HG03442 (cell line): ENCODE measurements at regions not wholly inside any gene's neighbourhood (a gene's known extent, or its start where the extent isn't known, plus 50 kb on each side); places are given as distances from the start of the nearest gene placed in this dataset.

Source experiments
- ATAC-seq: cut with Tn5 transposase; IDR thresholded peaks from one replicate; pipeline ENCODE4 v1.9.1; 2021; ENCODE audit warnings: mild to moderate bottlenecking, moderate library complexity; ENCODE audit not compliant: unreplicated experiment

DNA sequence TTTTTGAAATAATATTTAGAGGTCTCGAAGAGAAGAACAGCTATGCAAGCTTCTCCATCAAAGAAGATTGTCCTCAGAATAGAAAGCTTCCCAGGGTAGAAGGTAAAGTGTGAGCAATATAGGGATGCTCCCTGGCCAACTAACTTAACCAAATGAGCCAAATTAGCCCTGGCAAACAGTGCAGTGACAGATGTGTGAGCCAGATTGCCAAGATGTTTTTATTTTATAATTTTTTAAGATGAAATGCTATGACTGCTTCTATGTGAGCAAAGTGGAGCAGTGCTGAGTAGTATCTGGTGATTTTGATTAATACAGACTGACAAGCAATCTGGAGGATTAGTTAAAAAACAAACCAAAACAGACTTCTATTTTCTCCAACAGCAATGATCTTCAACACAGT, 202.1 kb downstream of the NOVA1 start:
- no peak for ATAC-seq

DNA sequence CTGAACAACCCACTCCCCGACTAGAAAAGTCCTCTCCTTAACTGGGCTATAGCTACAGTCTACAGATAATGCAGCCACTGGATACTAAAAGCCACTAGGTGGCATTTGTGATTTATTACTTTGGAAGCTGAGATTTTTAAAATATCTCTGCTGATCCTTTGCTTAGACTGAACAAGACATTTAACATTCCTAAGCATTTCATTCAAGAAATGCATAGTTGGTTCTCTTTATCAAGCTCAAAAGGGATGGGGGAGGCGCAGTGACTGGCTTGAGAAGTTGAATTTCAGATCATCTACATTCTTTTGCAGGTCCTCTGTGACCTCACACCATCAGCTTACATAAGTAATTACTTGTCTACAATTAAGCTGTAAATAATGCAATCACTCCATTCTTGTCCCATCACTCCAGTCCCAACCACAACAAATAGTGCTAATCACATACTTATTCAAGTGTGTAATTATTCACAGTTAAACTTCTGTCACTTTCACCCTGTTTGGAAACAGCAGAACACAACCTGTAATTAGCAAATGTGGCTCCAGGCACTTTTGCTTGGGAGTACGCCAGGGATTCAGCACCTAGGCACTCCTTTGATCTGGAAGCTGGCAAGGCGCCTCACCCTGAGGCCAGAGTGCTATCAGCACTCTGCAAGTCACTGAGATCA, 203.6 kb downstream of the NOVA1 start:
- ATAC-seq = no peak

DNA sequence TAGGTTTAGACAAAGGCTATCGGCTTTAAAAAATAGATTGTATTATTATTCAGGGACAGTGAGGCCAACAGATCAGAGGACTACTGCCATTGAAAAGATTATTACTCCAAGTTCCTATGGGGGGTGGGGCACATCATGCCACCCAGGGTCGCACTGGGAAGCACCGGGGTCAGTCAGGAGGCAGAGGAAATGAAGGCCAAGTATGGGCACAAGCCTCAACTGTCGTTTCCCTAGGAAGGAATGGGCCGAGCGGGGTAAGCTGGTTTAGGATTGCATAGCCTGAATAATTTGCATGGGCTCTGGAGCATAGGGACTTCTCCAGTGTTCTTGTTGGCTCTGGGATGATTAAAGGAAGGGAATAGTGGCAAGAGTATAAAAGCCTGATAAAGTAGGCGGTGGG, 205.3 kb downstream of the NOVA1 start:
- no peak for ATAC-seq

DNA sequence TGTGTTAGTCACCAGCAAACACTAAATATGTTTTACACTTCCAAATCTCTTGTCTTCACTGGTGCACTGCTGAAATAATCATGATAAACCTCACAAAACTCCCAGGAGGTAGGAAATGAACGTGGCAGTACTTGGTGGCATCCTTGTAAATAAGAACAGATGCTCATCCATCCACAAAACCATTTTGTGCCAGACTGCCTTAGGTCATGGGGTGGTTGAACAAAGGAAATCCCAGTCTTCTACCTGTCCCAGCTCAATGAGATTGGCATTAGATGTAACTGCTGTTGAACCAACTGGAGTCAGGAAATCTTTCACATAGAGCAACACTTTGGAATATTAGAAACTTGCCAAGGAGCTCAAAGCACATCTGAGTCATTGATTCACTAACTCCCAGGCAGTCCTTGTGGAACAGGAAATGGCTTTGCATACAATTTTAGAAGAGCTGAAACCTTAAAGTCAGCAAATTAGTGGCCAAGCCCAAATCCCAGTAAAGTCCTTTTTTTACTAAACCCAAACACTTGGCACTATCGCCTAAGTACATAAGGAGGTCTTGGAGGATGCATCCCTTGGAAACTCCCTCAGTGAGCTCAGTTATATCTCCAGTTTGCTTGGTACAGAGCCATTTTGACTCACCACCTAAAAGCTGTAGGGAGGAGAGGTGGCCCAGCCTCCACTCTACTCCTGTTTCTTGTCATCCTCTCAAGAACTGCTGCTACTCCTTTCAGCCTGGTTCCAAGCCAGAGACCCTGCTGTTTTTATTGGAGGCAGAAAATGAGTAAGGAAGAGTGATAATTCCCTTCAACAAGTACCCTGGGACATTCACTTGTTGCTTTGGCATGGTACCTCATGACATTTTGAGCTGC, 208.0 kb downstream of the NOVA1 start:
- ATAC-seq = no peak

DNA sequence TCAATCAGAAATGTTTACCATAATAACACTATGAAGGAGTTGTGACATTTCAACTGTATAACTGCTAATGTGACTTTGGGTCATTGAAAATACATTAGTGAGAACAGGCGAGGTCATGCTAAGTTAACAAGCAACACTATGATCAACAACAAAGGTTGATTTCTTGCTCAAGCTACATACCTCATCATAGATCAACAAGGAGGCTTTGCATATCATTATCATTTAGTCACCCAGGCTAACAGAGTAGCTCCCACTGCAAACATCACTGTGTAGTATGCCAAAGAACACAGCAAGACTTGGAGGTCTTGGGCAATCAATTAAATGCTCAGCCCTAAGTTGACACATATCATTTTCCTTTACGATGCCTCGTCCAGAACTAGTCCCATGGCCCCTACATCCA, 212.5 kb downstream of the NOVA1 start:
- ATAC-seq = no peak

DNA sequence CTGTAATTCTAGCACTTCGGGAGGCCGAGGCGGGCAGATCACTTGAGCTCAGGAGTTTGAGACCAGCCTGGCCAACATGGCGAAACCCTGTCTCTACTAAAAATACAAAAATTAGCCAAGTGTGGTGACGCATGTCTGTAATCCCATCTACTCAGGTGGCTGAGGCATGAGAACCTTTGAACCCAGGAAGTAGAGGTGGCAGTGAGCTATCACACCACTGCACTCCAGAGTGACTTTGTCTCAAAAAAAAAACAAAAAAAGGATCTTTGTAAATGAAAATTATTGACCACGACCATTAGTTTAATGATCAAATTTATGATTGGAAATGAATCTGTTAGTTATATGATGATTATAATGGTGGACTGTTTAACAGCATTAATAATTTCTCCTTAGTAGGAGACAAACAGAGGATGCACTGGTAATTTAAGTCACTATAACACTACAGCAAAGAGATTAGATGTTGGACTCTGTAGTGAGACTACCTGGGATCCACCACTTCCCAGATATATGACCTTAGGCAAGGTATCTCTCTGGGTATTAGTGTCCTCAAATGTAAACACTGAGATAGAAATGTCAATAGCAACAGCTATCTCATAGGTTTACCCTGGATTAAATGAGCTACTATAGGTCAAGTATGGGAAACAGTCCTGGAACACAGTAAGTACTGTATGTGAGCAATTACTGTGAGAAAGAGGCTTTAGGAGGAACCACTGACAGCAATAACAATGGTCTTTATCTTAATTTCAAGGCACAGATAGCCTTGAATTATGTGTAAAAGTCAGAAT, 214.7 kb downstream of the NOVA1 start:
- ATAC-seq = no peak

DNA sequence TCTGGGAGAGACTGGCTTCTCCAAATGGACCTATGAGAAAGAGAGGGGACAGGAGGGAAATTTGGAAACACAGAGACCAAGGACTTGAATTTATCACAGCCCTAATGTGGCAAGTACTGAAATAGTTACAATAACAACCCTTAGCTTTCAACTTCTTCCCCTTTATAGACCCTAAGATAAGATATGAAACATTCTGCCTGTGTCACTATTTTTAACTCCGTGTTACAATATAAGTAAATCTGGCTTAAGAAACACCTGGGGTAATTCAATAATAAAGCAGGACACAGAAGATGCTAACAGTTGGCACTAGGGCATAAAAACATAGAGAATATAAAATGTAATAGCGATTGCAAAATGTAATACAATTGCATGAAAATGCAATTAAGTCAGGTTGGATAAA, 216.4 kb downstream of the NOVA1 start:
- ATAC-seq = no peak

DNA sequence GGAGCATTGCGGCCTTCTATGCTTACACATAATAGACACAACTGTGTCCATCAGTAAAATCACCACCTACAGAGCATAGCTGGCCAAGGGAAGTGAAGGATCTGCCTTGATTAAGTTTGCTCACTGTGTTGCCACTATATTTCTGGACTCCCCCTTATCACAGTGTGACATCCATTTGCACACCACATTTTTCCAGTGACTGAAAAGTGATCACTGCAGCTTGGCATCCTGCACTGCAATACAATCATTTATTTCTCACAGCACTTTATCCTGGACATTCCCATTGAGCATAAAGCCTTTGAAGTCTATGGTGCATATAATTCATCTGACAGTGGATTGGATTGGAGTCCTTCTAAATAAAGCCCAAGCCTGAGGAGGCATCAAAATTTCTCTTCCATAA, 217.2 kb downstream of the NOVA1 start:
- no peak for ATAC-seq

DNA sequence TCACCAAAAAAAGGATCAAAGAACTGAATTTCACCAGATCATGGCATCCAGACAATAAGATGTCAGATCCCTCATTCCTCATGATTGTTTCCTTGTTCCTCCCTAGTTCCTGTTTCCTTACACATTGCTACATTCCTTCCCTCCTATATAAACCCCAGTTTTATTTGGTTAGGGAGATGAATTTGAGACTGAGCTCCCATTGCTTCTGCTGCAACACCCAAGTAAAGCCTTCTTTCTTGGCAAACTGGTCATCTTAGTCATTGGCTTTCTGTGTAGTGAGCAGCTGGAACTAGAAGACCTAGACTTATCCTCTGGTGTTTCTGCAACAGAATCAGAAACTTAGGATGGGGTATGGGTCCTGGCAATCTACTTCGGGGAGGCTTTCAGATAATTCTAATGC, 217.9 kb downstream of the NOVA1 start:
- no peak for ATAC-seq

DNA sequence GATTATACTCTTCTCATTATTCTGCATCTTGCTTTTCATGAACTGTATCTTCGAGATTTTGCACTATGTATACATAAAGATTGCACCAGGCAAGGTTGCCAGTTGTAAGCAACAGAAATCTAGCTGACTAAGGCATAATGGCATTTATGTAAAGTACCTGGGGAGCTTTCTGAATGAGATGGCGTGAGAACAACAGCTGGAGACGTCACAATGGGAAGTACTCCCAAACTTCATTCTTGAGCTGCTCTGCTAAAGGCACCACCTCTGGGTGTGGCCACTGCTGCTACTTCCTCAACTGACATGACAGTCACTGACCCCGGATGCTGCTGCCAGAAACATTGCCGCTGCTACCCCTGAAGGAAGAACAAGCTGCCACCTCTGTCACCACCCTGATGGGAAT, 220.7 kb downstream of the NOVA1 start:
- ATAC-seq = no peak

DNA sequence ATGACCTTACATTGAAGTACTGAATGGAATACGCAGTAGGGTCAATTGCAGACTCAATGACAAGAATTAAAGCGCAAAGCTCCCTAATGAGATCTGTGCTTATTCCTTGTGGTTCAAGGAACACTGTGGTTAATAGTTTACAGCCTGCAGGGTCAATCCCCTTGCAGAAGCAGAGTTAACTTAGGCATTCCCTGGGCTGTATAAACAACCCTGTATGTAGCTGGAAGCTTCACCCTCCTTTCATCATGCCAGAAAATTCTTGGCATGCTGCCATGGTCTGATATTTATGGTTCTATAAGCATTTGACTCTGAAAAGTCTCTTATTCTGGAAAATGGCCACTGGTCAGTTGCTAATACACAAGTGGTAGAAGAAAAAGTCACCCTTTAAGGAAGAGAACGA, 227.7 kb downstream of the NOVA1 start:
- ATAC-seq = no peak

DNA sequence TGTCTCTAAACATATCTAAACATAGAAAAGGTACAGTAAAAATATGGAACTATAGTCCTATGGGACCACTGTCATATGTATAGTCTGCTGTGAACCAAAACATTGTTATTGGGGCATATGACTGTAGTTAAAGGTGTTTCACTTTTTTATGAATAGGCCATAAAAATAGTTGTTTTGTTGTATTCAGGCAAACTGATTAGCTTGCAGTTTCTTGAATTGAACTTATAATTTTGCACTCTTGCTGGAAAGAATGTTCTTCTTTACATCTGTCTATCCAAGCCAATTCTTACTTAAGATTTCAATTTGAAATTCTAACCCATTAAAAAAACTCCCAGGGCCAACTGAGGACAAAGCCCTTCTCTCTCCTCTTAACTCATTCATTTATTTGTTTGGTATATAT, 234.1 kb downstream of the NOVA1 start:
- ATAC-seq = no peak

DNA sequence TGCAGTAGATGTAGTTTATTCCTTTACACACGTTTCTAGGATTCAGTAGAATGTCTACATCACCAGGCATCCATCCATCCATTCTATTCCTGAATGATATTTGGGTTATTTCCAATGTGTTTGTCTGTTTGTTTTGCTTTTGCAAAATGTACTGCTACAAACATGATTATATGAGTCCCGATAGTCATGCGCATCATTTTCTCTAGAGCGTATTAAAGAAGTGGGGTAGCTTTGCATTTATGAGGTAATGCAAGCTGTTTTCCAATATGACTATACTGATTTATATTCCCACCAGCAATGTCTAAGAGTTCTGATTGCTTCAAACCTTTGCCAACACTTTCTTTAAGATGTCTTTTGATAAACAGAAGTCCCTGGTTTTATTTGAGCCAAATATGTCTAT, 253.2 kb downstream of the NOVA1 start:
- ATAC-seq = no peak

DNA sequence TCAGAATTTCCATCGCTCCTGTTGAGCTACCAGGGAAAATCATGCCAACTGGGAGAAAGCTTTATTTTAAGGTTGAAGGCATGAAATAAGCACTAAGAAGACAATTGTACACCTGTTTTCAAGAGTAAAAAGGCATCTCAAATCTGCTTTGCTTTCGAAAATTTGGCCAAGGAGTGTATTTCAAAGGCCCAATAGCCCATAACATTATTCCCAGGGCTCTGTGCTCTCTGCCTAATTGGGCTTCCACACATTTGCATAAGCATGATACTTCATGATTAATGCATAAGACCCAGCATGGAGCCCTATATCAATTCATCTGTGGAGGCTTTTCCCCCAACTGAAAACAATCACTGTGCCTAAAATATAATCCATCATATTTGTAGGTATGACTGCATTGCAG, 258.5 kb downstream of the NOVA1 start:
- ATAC-seq = no peak

DNA sequence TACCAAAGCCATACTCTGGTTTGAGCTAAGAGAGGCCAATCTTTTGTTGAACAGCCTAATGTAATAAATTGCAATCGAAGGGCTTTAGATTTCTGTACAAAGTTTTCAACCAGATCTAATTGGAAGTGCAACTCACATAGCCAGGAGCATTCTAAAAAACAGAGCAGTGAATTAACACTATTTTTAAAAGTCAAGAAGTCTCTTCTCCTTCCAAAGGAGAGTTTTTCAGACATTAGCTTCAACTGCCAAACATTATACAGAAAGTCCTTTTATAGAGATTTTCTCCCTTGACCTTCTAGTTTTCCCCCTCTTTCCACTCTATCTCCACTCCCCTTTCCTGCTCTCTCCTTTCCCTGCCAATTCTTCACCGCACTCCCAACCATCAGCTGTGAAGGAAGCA, 259.6 kb downstream of the NOVA1 start:
- no peak for ATAC-seq

DNA sequence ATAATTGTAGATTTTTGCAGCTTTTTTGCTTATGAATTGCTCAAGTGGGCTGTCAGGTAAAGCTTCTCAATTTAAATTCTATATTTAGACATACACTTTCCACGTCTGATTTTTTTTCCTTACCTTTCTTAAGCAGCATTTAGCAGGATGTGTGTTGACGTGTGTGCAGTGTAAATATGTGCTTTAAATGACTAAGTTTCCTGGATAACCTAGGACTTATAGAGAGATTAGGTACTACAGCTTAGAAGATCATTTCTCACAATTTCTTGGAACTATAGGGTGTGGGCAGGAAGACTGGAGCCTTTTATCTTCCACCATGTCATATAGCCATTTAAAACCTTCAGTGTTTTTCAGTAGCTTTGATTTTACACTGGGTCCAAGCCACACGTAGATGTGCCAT, 263.5 kb downstream of the NOVA1 start:
- ATAC-seq = no peak

DNA sequence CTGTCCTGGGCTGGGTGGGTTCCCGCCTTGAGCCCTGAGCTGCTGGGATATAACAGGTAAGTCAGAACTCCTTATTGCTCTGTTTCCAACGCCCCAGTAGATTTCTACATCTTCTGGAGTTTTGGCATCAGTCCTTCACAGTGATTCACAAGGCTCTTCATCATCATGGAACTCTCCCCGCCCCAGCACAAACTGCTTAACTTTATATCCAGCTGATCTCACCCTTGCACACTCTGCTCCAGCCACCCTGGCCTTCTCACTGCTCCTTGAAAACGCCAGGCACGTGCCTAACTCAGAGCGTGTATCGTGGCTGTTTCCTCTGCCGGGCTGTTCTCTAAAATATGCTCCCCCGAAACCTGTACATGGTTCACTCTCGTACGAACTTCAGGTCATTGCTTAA, 264.9 kb downstream of the NOVA1 start:
- ATAC-seq = no peak

DNA sequence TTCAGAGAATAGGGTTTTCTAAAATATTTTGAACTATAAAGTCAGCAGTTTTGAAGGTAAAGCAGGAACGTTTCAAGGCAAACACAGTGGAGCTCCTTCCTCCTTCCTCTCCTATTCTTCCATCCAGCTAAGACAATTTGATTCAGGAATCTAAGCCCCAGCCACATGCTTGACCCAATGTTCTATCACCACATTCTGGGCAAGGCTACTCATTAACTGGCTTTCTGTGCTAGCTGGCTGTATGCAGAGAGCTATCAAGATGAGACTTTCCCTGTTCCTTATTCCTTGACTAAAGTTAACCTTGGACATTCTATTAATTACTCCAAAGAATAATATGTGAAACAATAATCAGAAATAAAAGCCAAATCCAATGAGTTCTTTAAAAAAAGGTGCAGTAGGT, 266.9 kb downstream of the NOVA1 start:
- ATAC-seq = no peak

DNA sequence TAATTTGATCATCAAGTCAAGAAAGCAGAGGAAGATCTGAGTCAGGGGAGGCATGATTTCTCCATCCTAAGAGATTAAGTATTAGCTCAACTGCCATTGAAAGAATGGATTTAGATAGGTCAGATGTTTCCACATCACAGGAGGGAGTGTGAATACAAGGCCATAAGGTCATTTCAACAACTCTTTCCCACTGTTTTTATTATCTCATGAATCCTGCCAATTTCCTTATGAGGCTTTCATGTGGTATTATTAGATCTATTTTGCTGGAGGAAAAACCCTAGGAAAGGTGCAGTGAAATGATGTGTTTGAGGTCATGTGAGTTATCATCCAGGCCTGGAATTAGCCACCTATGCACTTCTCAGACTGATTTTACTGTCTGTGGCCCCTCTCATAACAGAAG, 269.0 kb downstream of the NOVA1 start:
- no peak for ATAC-seq

DNA sequence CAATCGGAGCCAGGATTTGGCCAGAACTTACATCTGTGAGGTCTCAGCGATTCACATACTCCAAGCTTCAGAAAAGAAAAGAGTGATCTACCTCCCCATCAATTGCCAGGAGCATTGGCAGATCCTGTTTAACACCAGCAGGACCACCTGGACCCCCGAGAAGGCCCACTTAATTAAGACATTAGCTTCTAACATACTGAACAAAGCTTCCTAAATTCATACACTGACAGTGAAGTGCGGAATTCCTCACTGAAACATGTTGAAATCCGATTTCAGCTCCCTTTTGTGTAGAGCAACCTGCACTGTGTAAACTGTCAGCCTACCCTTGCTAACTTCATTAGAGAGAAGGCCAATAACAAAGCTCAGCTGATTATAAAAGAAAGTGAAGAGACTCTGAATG, 274.0 kb downstream of the NOVA1 start:
- no peak for ATAC-seq

DNA sequence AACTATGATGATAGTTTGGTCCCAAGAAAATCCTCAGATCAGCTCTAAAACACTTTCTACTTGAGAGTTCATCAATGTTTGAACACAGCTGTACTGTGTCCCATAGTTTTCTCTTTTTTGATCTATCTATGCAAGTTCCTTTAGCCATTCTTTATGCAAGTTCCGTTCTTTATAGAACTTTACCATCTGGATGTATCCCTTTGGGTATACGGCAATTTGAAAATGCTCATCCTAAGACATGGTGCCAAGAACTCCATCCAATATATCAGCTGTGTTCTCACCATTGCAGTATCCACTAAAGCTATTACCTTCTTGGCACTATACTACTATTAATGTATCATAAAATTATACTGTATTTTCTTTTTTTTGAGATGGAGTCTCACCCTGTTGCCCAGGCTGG, 276.9 kb downstream of the NOVA1 start:
- ATAC-seq = no peak
